ENCODE measurements at regions not wholly inside any gene's neighbourhood (a gene's known extent, or its start where the extent isn't known, plus 50 kb on each side); places are given as distances from the start of the nearest gene placed in this dataset.

- TF ChIP-seq, protein P1, sequence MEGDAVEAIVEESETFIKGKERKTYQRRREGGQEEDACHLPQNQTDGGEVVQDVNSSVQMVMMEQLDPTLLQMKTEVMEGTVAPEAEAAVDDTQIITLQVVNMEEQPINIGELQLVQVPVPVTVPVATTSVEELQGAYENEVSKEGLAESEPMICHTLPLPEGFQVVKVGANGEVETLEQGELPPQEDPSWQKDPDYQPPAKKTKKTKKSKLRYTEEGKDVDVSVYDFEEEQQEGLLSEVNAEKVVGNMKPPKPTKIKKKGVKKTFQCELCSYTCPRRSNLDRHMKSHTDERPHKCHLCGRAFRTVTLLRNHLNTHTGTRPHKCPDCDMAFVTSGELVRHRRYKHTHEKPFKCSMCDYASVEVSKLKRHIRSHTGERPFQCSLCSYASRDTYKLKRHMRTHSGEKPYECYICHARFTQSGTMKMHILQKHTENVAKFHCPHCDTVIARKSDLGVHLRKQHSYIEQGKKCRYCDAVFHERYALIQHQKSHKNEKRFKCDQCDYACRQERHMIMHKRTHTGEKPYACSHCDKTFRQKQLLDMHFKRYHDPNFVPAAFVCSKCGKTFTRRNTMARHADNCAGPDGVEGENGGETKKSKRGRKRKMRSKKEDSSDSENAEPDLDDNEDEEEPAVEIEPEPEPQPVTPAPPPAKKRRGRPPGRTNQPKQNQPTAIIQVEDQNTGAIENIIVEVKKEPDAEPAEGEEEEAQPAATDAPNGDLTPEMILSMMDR (IDR thresholded peaks at IDR 0.05; ENCODE audit: extremely low read depth, insufficient read depth, missing control alignments) = no peak
- no peak for DNase-seq (ENCODE audit: low spot score)
- in situ Hi-C loops (cut with MboI; ENCODE audit: low pct_unique_long_range_greater_than_20kb, low sequenced_read_pairs, unreplicated experiment) = loop anchor here (10.0 to 25.0 kb wide), 2 partner anchors 529 to 877 kb away; partner anchors contain the start of gene ZNF639
These were observed 100.7 kb upstream of the KCNMB2 start for GRCh38 chr3:178435575-178435974.

GRCh38 chr3:178436773-178437172 lies 99.5 kb upstream of the KCNMB2 start:
- TF ChIP-seq, protein P1 (IDR thresholded peaks at IDR 0.05; ENCODE audit: extremely low read depth, insufficient read depth, missing control alignments) = peak; percentile 46
- peak; percentile 54 for DNase-seq (ENCODE audit: low spot score)
- in situ Hi-C loops (cut with MboI; ENCODE audit: low pct_unique_long_range_greater_than_20kb, low sequenced_read_pairs, unreplicated experiment) = loop anchor here (10.0 to 25.0 kb wide), 2 partner anchors 528 to 876 kb away; partner anchors contain the start of gene ZNF639

- in situ Hi-C loops (cut with MboI; ENCODE audit: low pct_unique_long_range_greater_than_20kb, low sequenced_read_pairs, unreplicated experiment) = loop anchor here (10.0 to 25.0 kb wide), 2 partner anchors 528 to 875 kb away; partner anchors contain the start of gene ZNF639
- DNase-seq (ENCODE audit: low spot score) = no peak
- TF ChIP-seq, protein P1 (IDR thresholded peaks at IDR 0.05; ENCODE audit: extremely low read depth, insufficient read depth, missing control alignments) = no peak
These were observed 99.0 kb upstream of the KCNMB2 start for GRCh38 chr3:178437236-178437635.

DNA sequence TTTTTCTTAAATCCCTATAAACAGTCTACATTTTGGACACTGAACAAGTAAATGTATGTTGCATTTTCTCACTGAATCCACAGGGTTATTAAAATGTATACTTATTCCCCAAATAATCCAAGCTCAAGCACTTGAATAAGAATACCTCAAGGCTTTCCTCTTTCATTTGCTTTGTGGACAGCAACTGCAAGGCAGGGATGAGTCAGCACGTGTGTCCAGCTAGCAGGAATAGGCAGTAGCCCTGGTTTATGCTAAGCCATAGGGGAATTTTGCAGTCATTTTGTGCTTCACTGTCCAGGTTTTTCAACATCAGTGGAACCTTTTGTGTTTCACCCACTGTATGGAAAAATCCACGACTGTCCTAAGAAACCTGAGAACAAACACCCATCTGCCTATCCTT lies 96.7 kb upstream of the KCNMB2 start:
- DNase-seq (ENCODE audit: low spot score) = no peak
- TF ChIP-seq, protein P1 (IDR thresholded peaks at IDR 0.05; ENCODE audit: extremely low read depth, insufficient read depth, missing control alignments) = no peak
- in situ Hi-C loops (cut with MboI; ENCODE audit: low pct_unique_long_range_greater_than_20kb, low sequenced_read_pairs, unreplicated experiment) = loop anchor here (10.0 to 25.0 kb wide), 2 partner anchors 525 to 873 kb away; partner anchors contain the start of gene ZNF639

GRCh38 chr3:178440043-178440442 lies 96.2 kb upstream of the KCNMB2 start:
- in situ Hi-C loops (cut with MboI; ENCODE audit: low pct_unique_long_range_greater_than_20kb, low sequenced_read_pairs, unreplicated experiment) = loop anchor here (25.0 kb wide), 1 partner anchor 872 kb away; the partner anchor contains the start of gene ZNF639
- DNase-seq (ENCODE audit: low spot score) = no peak
- TF ChIP-seq, protein P1 (IDR thresholded peaks at IDR 0.05; ENCODE audit: extremely low read depth, insufficient read depth, missing control alignments) = no peak

GRCh38 chr3:178443634-178444033 lies 92.6 kb upstream of the KCNMB2 start:
- in situ Hi-C loops (cut with MboI; ENCODE audit: low pct_unique_long_range_greater_than_20kb, low sequenced_read_pairs, unreplicated experiment) = loop anchor here (25.0 kb wide), 1 partner anchor 869 kb away; the partner anchor contains the start of gene ZNF639
- TF ChIP-seq, protein P1 (IDR thresholded peaks at IDR 0.05; ENCODE audit: extremely low read depth, insufficient read depth, missing control alignments) = peak; percentile 14
- no peak for DNase-seq (ENCODE audit: low spot score)
